NB4 (cell line): ENCODE measurements at regions not wholly inside any gene's neighbourhood (a gene's known extent, or its start where the extent isn't known, plus 50 kb on each side); places are given as distances from the start of the nearest gene placed in this dataset.
"Not testable (repeated sequence)": the region's sequence is repeated elsewhere in the genome, so short reads cannot be mapped to it uniquely, and the experiment has no call there.

Experiments
- CTCF ChIP-seq: IDR thresholded peaks from one replicate; pipeline ENCODE4 v1.5.1; 2012; ENCODE audit warnings: low read depth, low read length
- MAX ChIP-seq: IDR thresholded peaks from 2 replicates; pipeline ENCODE4 v1.6.1; 2011; ENCODE audit warnings: low read depth, low read length
- POLR2A ChIP-seq: IDR thresholded peaks from 2 replicates; pipeline ENCODE4 v1.6.1; 2011; ENCODE audit warnings: mild to moderate bottlenecking; ENCODE audit not compliant: insufficient read length; ENCODE audit errors: extremely low read depth

- not testable (repeated sequence) for TF ChIP-seq CTCF, POLR2A, MAX
Observed at GRCh38 chr4:12089920-12090319, 661.2 kb upstream of the HS3ST1 start.
